ENCODE measurements at regions not wholly inside any gene's neighbourhood (a gene's known extent, or its start where the extent isn't known, plus 50 kb on each side); places are given as distances from the start of the nearest gene placed in this dataset.

GRCh38 chr3:5678844-5679243 is 491.3 kb downstream of the EDEM1 start:
- no peak for DNase-seq (ENCODE audit: low spot score)
- TF ChIP-seq CTCF (IDR thresholded peaks at IDR 0.05): no peak
- H3K4me3 ChIP-seq: no peak overlapping the region
- H3K27ac ChIP-seq: no peak overlapping the region

GRCh38 chr3:5687230-5687629 is 499.7 kb downstream of the EDEM1 start:
- Histone ChIP-seq H3K27ac (no peak overlapping the region), H3K4me3 (no peak overlapping the region)
- TF ChIP-seq CTCF (IDR thresholded peaks at IDR 0.05): no peak
- no peak for DNase-seq (ENCODE audit: low spot score)

GRCh38 chr3:5690490-5690889 is 503.0 kb downstream of the EDEM1 start:
- DNase-seq (ENCODE audit: low spot score): no peak
- TF ChIP-seq CTCF (IDR thresholded peaks at IDR 0.05): no peak
- H3K4me3 ChIP-seq: no peak overlapping the region
- H3K27ac ChIP-seq: no peak overlapping the region

- TF ChIP-seq CTCF (IDR thresholded peaks at IDR 0.05): no peak
- no peak for DNase-seq (ENCODE audit: low spot score)
- Histone ChIP-seq H3K4me3 (no peak overlapping the region), H3K27ac (no peak overlapping the region)
Measured at GRCh38 chr3:5690904-5691532, 503.5 kb downstream of the EDEM1 start.

- Histone ChIP-seq H3K27ac (no peak overlapping the region), H3K4me3 (no peak overlapping the region)
- TF ChIP-seq CTCF (IDR thresholded peaks at IDR 0.05): no peak
- no peak for DNase-seq (ENCODE audit: low spot score)
Measured at GRCh38 chr3:5692446-5692845, 504.9 kb downstream of the EDEM1 start.

- H3K4me3 ChIP-seq: no peak overlapping the region
- no peak for DNase-seq (ENCODE audit: low spot score)
- no peak for TF ChIP-seq CTCF (IDR thresholded peaks at IDR 0.05)
Measured at GRCh38 chr3:5694266-5694665, 506.8 kb downstream of the EDEM1 start.

GRCh38 chr3:5698851-5699250 is 511.3 kb downstream of the EDEM1 start:
- TF ChIP-seq CTCF (IDR thresholded peaks at IDR 0.05): no peak
- Histone ChIP-seq H3K4me3 (no peak overlapping the region), H3K27ac (no peak overlapping the region)
- no peak for DNase-seq (ENCODE audit: low spot score)

More at GRCh38 chr3:5694266-5694665, 506.8 kb downstream of the EDEM1 start:
- no peak overlapping the region for H3K27ac ChIP-seq

All from coronary artery (tissue), 2 donors.